Erythroblast (primary cell): ENCODE measurements at regions not wholly inside any gene's neighbourhood (a gene's known extent, or its start where the extent isn't known, plus 50 kb on each side); places are given as distances from the start of the nearest gene placed in this dataset.

ENCODE experiments used
- DNase-seq, 2 experiments: peaks; one replicate each; lab custom pipeline; 2025; lab: John Stamatoyannopoulos, UW
- GATA1 ChIP-seq: IDR thresholded peaks from 2 replicates; pipeline ENCODE4 v1.6.1; 2011; ENCODE audit warnings: low read depth, mild to moderate bottlenecking, control low read depth, low read length, moderate library complexity
- POLR2A ChIP-seq: IDR thresholded peaks from 2 replicates; pipeline ENCODE4 v1.6.1; 2011; ENCODE audit warnings: mild to moderate bottlenecking, low read length

DNA sequence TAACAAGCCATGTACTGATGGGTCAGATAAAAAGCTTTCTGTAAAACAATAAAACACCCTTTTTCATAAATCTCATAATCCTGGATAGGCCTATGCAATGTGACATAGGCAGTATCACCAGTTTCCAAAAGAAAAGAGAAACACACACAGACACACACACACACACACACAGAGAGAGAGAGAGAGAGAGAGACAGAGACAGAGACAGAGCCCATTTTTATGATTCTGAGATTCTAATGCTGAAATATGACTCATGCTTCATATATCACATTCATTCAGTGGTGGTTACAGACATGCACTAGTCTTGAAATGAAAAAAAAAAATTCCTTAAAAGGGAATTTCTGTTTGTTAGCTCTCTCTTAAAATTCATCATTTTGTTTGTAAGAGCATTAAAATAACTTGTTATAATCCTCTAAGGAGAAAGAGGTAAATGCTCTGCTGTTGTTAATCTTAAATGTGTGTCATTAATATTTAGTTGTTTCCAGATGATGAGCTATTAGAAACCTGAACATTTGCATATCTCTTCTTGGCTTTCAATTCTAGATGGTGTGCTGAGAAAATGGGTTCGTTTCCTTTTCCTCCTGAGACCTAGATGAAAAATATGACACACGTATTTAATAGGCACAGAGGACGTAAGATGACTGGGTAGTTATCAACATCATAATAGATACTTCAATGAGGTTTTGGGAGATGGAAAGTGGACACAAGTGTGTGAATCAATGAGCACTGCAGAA, 1598.7 kb upstream of the ACVR2A start:
- DNase-seq, result no peak
- TF ChIP-seq GATA1, result no peak
- no peak for TF ChIP-seq POLR2A

GRCh38 chr2:146244830-146245229, 1600.0 kb upstream of the ACVR2A start:
- DNase-seq, result no peak
- no peak for TF ChIP-seq POLR2A
- no peak for TF ChIP-seq GATA1

- TF ChIP-seq GATA1 (no peak), POLR2A (no peak)
- no peak for DNase-seq
These were observed 1600.7 kb upstream of the ACVR2A start for GRCh38 chr2:146244131-146244530.

DNA sequence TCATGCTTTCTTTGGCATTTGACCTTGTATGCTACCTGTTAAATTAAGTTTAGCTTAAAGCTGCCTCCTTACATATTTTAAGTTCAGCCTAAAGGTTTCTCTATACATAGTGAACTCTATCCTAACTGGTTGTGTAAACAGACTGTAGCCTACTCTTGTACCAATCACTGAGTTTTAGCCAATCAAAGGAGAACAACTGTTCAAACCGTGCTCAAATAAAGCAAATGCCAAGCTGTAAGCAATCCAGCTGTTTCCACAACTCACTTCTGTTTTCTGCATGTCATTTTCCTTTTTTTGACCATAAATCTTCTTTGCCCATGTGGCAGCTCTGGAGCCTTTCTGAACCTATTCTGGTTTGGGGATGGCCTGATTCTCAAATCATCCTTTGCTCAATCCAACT, 1603.8 kb upstream of the ACVR2A start:
- no peak for DNase-seq
- TF ChIP-seq POLR2A, result no peak
- TF ChIP-seq GATA1, result no peak

DNA sequence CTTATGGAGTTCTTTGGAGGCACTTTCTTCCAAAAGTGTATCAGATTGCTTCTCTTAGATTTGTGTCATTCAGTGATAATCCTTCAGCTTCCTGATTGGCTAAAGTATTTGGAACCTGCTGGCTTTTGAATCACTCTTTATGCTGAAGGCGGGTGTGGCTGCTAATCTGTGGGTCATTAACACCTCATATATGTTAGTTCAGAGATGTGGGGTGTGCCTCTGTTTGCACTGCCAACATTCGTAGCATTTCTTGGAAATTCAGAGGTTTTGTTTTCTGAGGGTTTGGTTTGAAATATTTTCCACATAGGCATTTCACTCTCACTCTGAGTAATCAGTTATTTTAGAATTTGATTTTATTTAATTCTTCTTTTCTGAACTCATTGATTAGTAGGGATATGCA, 1604.4 kb upstream of the ACVR2A start:
- no peak for TF ChIP-seq GATA1
- no peak for TF ChIP-seq POLR2A
- no peak for DNase-seq

- TF ChIP-seq POLR2A, result no peak
- no peak for TF ChIP-seq GATA1
- DNase-seq, result no peak
These were observed 1605.3 kb upstream of the ACVR2A start for GRCh38 chr2:146239392-146240135.

GRCh38 chr2:146238254-146238966, 1606.4 kb upstream of the ACVR2A start:
- DNase-seq, result no peak
- TF ChIP-seq GATA1 (no peak), POLR2A (no peak)

DNA sequence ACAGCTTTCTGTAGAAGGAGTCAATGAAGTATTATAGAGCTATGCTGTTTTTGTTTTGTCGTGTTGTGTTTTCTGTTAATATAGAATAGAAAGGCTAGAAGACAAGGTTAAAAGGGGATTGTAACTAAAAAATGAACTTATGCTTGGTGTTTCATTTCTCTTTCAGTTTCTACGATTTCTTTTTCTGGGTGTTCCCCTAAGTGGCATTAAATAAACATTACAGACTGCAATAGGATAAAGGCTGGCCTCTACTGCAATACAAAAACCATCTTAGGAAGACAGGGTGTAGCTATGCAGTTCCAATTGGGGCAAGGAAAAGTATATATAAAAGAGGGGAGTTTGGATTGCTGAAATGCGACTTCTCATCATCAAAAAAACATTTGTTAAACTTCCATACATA, 1609.7 kb upstream of the ACVR2A start:
- TF ChIP-seq GATA1 (no peak), POLR2A (no peak)
- no peak for DNase-seq

GRCh38 chr2:146229508-146230155, 1615.2 kb upstream of the ACVR2A start:
- no peak for DNase-seq
- TF ChIP-seq GATA1 (no peak), POLR2A (no peak)

- DNase-seq, result no peak
- TF ChIP-seq GATA1 (no peak), POLR2A (no peak)
These were observed 1616.3 kb upstream of the ACVR2A start for GRCh38 chr2:146228466-146229058.

- DNase-seq, result no peak
- no peak for TF ChIP-seq GATA1
- TF ChIP-seq POLR2A, result no peak
These were observed 1616.8 kb upstream of the ACVR2A start for GRCh38 chr2:146228020-146228393.

DNA sequence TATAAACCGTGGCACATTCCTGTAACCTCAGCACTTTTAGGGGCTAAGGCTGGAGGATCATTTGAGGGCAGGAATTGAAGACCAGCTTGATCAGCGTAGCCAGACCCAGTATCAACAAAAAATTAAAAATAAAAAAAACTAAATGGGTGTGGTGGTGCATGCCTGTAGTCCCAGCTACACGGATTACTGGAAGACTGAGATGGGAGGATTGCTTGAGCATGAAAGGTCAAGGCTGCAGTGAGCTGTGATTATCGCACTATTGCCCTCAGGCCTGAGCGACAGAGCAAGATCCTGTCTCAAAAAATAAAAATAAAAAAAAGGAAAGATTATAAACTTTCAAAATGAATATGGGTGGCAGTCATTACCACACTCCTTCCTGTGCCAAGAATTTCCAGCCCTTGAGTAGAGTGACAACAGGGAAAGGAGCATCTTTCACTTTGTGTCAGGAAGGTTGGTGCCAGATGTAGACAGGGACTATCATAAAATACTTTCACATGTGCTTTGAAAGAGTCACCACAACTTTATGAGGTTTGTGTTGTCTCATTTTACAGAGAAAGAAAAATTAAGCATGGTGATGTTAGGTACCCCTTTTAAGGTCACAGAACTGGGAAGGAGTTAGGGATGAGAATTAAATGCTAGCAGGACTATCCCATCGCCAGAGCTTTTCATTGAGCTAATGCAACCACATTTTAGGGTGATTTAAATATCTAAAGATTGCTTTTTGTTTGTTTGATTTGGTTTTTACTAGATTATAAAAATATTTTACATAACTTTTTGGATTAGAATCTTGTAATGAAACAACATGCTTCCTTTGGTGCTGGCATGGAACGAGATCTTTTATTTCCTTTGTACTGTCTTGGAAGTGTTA, 1617.4 kb upstream of the ACVR2A start:
- TF ChIP-seq GATA1 (no peak), POLR2A (no peak)
- no peak for DNase-seq
